SK-N-SH (cell line): ENCODE measurements at regions not wholly inside any gene's neighbourhood (a gene's known extent, or its start where the extent isn't known, plus 50 kb on each side); places are given as distances from the start of the nearest gene placed in this dataset.

Source experiments
- CTCF ChIA-PET: fragments of 300-600, 350-600 bp; formaldehyde crosslinking; extraction: SDS; loops from one replicate; lab custom pipeline; 2021; lab: Yijun Ruan, JAX
- POLR2A ChIA-PET: fragments of 350-600 bp; sonication (Branson Sonifier 250); formaldehyde crosslinking; extraction: SDS; loops from one replicate; lab custom pipeline; 2020; ENCODE audit warnings: antibody characterized with exemption, inconsistent platforms; lab: Yijun Ruan, JAX
- DNase-seq: peaks from one replicate; pipeline ENCODE4 v3.0.0; 2012
- H2AFZ ChIP-seq: fragments of 200-600 bp; sonication (generic); 2 replicates; pipeline ENCODE4 v1.8.1; 2016; ENCODE audit warnings: antibody characterized with exemption, mild to moderate bottlenecking, low read depth
- H3F3A ChIP-seq: fragments of 200-600 bp; sonication (generic); replicated peaks from 2 replicates; pipeline ENCODE3; 2016; ENCODE audit warnings: antibody characterized with exemption, mild to moderate bottlenecking; ENCODE audit not compliant: insufficient read depth
- H3K27ac ChIP-seq, 2 experiments: fragments of 200-500 bp in 1 of 2; fragments of 200-600 bp in 1 of 2; sonication (Bioruptor generic) in 1 of 2; sonication (generic), shearing (Covaris generic) in 1 of 2; 2 replicates each; pipeline versions ENCODE4 v1.5.1 to v1.6.1; 2014 to 2016; ENCODE audit warnings: low read depth in 2 of 2, inconsistent platforms in 1 of 2, low read length in 1 of 2, mild to moderate bottlenecking in 1 of 2, mixed read lengths in 1 of 2
- H3K27me3 ChIP-seq: fragments of 200-600 bp; sonication (generic), shearing (Covaris generic); 2 replicates; pipeline ENCODE4 v1.6.1; 2016; ENCODE audit warnings: mixed run types; ENCODE audit not compliant: insufficient read depth
- H3K36me3 ChIP-seq, 2 experiments: fragments of 200-500 bp in 1 of 2; fragments of 200-600 bp in 1 of 2; sonication (Bioruptor generic) in 1 of 2; sonication (generic) in 1 of 2; replicated peaks in 1 of 2; 2 replicates each; pipeline versions ENCODE3 to v1.5.1; 2014 to 2016; ENCODE audit warnings: low read length in 1 of 2, mild to moderate bottlenecking in 1 of 2; ENCODE audit not compliant: insufficient read depth in 2 of 2, control insufficient read depth in 1 of 2
- H3K4me1 ChIP-seq, 2 experiments: fragments of 200-500 bp in 1 of 2; fragments of 200-600 bp in 1 of 2; sonication (Bioruptor generic) in 1 of 2; sonication (generic), shearing (Covaris generic) in 1 of 2; 2 replicates each; pipeline versions ENCODE4 v1.5.1 to v1.6.1; 2014 to 2016; ENCODE audit warnings: low read depth in 1 of 2, low read length in 1 of 2, mixed run types in 1 of 2; ENCODE audit not compliant: insufficient read depth in 2 of 2, control insufficient read depth in 1 of 2
- H3K4me2 ChIP-seq: fragments of 200-600 bp; sonication (generic), shearing (Covaris generic); 2 replicates; pipeline ENCODE4 v1.6.1; 2017; ENCODE audit warnings: mixed run types
- H3K4me3 ChIP-seq, 2 experiments: fragments of 200-500 bp in 1 of 2; fragments of 200-600 bp in 1 of 2; sonication (Bioruptor generic) in 1 of 2; sonication (generic), shearing (Covaris generic) in 1 of 2; 2 replicates each; pipeline versions ENCODE4 v1.5.1 to v1.8.1; 2014 to 2016; ENCODE audit warnings: low read depth in 2 of 2, inconsistent platforms in 1 of 2, low read length in 1 of 2, mild to moderate bottlenecking in 1 of 2, mixed read lengths in 1 of 2, moderate library complexity in 1 of 2
- H3K79me2 ChIP-seq: fragments of 200-600 bp; sonication (generic); 2 replicates; pipeline ENCODE4 v1.8.1; 2017; ENCODE audit warnings: mild to moderate bottlenecking; ENCODE audit not compliant: insufficient read depth
- H3K9ac ChIP-seq: fragments of 200-600 bp; sonication (generic); 2 replicates; pipeline ENCODE4 v1.6.1; 2017; ENCODE audit warnings: mixed run types
- H3K9me2 ChIP-seq: fragments of 200-600 bp; sonication (generic); 2 replicates; pipeline ENCODE4 v1.6.1; 2017; ENCODE audit warnings: mixed run types
- H3K9me3 ChIP-seq: fragments of 200-600 bp; sonication (generic); 2 replicates; pipeline ENCODE4 v1.6.1; 2017; ENCODE audit warnings: mixed run types, mild to moderate bottlenecking, moderate library complexity
- H4K20me1 ChIP-seq: fragments of 200-600 bp; sonication (generic); 2 replicates; pipeline ENCODE4 v1.6.1; 2017; ENCODE audit warnings: mild to moderate bottlenecking, mixed run types; ENCODE audit not compliant: insufficient read depth
- CTCF ChIP-seq: fragments of 200-600 bp; sonication (generic); IDR thresholded peaks from 2 replicates; pipeline ENCODE4 v1.6.1; 2017; ENCODE audit warnings: antibody characterized with exemption, mild to moderate bottlenecking, moderate library complexity
- FOXM1 ChIP-seq: IDR thresholded peaks from 2 replicates; pipeline ENCODE4 v1.4.0; 2012; ENCODE audit warnings: low read depth, mild to moderate bottlenecking
- RAD21 ChIP-seq: IDR thresholded peaks from 2 replicates; pipeline ENCODE4 v1.6.1; 2012; ENCODE audit warnings: mild to moderate bottlenecking, low read length
- SMC3 ChIP-seq: IDR thresholded peaks from 2 replicates; pipeline ENCODE4 v1.6.1; 2012; ENCODE audit warnings: low read depth, low read length, improper control_type of control experiment
- TAF1 ChIP-seq: IDR thresholded peaks from 2 replicates; pipeline ENCODE4 v1.6.1; 2012; ENCODE audit warnings: low read depth, mild to moderate bottlenecking, low read length, moderate library complexity, borderline replicate concordance
- TCF12 ChIP-seq: IDR thresholded peaks from 2 replicates; pipeline ENCODE4 v1.4.0; 2012
- WGBS: methylation state at CpG from one replicate; pipeline ENCODE4 v1.1.6; 2017; ENCODE audit warnings: low lambda C conversion rate; 5-methylcytosine and 5-hydroxymethylcytosine counted together
- TF ChIP-seq, protein P1 (sequence below): IDR thresholded peaks from 2 replicates; pipeline ENCODE4 v1.6.1; 2012; ENCODE audit warnings: mild to moderate bottlenecking, low read depth, low read length, moderate library complexity
- TF ChIP-seq, protein P2 (sequence below): IDR thresholded peaks from 2 replicates; pipeline ENCODE4; 2012

DNA sequence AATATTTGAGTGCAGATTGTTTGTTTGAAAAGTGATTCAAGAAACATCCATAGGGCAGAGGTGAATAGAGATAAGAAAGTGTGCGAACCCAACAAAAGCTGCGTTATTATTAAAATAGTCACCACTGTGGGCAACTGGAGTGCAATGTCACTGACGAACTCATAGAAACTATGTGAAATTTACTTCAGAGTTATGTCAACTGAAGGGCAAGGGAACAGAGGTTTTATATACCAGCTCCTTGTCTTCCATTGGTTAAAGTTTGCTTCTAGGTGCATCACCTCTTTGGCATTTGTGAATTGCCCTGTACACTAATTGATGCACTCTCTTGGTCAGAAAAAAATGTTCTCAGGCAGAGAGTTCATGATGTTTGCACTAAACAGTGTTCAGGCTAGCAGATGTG, 110.5 kb upstream of the NYAP2 start (continued):
- TF ChIP-seq CTCF: no peak

DNA sequence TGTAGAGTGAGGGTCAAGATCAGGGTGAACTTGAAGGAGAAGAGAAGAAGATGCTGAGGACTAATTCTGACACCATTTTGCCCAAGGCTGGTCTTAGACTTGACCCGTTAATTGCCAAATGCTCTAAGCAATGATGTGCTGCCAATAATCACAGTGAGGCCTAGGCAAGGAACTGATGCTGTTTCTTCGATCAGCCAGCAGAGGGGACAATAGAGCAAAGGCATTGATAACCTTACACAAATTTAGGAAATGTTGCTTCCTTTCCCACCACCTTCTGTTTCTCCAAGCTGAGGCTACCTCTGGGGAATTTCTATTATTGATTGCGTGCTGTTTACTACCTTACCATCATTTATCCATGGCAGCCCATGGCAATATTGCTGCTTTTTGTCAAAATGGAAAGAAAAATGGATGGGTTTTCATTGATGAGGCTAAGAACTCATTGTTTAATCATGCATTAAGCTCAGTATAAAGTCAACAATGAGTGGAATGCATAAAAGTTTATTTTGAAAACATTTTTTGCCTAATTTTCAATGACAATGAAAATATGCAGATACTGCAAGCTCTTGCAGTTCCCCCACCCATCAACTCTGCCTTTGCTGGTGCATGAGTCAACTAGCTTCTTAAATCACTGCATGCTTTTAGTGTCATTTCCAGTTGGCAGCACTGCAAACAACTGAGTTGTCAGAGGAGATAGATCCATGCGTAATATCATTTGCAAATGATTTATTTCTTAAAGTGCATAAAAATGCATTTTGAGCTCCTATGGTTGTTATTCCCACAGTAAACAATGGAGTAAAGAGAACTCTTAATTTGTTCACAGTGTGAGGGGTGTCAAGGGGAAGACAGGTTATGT, 116.4 kb upstream of the NYAP2 start:
- Histone ChIP-seq H3K27me3 (no peaks in the 10 kb centered on the region), H3K9ac (no peak overlapping the region), H3K4me3 (no peak overlapping the region; a peak in 1 of 4 replicates), H3K4me1 (no peaks in the 10 kb centered on the region), H3K9me3 (no peaks in the 10 kb centered on the region), H3K9me2 (no peaks in the 10 kb centered on the region), H3K36me3 (no peaks in the 10 kb centered on the region), H3K79me2 (no peaks in the 10 kb centered on the region), H4K20me1 (no peaks in the 10 kb centered on the region), H3K27ac (no peak overlapping the region), H2AFZ (no peak overlapping the region), H3K4me2 (no peak overlapping the region), H3F3A (no peaks in the 10 kb centered on the region)
- CTCF ChIA-PET: interaction anchor here (0.5 to 6.0 kb wide), 43 partner anchors 9 to 386 kb away, joined by 3 to 54 read pairs (median 4); partner anchors contain the start of gene NYAP2
- WGBS: 32% methylated on average over 4 of the region's 4 CpGs
- DNase-seq: peak; percentile 33
- POLR2A ChIA-PET: no interaction called here
- TF ChIP-seq, protein P1, sequence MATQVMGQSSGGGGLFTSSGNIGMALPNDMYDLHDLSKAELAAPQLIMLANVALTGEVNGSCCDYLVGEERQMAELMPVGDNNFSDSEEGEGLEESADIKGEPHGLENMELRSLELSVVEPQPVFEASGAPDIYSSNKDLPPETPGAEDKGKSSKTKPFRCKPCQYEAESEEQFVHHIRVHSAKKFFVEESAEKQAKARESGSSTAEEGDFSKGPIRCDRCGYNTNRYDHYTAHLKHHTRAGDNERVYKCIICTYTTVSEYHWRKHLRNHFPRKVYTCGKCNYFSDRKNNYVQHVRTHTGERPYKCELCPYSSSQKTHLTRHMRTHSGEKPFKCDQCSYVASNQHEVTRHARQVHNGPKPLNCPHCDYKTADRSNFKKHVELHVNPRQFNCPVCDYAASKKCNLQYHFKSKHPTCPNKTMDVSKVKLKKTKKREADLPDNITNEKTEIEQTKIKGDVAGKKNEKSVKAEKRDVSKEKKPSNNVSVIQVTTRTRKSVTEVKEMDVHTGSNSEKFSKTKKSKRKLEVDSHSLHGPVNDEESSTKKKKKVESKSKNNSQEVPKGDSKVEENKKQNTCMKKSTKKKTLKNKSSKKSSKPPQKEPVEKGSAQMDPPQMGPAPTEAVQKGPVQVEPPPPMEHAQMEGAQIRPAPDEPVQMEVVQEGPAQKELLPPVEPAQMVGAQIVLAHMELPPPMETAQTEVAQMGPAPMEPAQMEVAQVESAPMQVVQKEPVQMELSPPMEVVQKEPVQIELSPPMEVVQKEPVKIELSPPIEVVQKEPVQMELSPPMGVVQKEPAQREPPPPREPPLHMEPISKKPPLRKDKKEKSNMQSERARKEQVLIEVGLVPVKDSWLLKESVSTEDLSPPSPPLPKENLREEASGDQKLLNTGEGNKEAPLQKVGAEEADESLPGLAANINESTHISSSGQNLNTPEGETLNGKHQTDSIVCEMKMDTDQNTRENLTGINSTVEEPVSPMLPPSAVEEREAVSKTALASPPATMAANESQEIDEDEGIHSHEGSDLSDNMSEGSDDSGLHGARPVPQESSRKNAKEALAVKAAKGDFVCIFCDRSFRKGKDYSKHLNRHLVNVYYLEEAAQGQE: no peak
- TF ChIP-seq TCF12 (peak; percentile 30; the same call in 1 of the 2 replicates), SMC3 (peak; percentile 78), CTCF (peak; percentile 68), RAD21 (peak; percentile 80), TAF1 (no peak), FOXM1 (no peak)
- TF ChIP-seq, protein P2, sequence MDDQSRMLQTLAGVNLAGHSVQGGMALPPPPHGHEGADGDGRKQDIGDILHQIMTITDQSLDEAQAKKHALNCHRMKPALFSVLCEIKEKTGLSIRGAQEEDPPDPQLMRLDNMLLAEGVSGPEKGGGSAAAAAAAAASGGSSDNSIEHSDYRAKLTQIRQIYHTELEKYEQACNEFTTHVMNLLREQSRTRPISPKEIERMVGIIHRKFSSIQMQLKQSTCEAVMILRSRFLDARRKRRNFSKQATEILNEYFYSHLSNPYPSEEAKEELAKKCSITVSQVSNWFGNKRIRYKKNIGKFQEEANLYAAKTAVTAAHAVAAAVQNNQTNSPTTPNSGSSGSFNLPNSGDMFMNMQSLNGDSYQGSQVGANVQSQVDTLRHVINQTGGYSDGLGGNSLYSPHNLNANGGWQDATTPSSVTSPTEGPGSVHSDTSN: peak; percentile 50
